Mononuclear cell (primary cell): ENCODE measurements at regions not wholly inside any gene's neighbourhood (a gene's known extent, or its start where the extent isn't known, plus 50 kb on each side); places are given as distances from the start of the nearest gene placed in this dataset.

Experiments used
- H3K27me3 ChIP-seq: 2 replicates; pipeline ENCODE4 v1.6.0; 2011; ENCODE audit warnings: low read length, control low read depth; ENCODE audit not compliant: insufficient read depth
- H3K4me1 ChIP-seq: 2 replicates; pipeline ENCODE4 v1.5.1; 2011; ENCODE audit warnings: mild to moderate bottlenecking, low read length, control low read depth; ENCODE audit not compliant: insufficient read depth
- H3K4me3 ChIP-seq: 2 replicates; pipeline ENCODE4 v1.5.1; 2011; ENCODE audit warnings: mild to moderate bottlenecking, low read length, moderate library complexity
- H3K9me3 ChIP-seq: 2 replicates; pipeline ENCODE4 v1.5.1; 2011; ENCODE audit warnings: low read depth, mild to moderate bottlenecking, control low read depth, low read length

GRCh38 chr12:107557589-107558100 is 128.0 kb upstream of the PWP1 start:
- H3K27me3 ChIP-seq, result no peaks in the 10 kb centered on the region
- H3K9me3 ChIP-seq, result no peaks in the 10 kb centered on the region
- H3K4me1 ChIP-seq, result no peaks in the 10 kb centered on the region
- no peak overlapping the region for H3K4me3 ChIP-seq

GRCh38 chr12:107558141-107558815 is 127.3 kb upstream of the PWP1 start:
- no peaks in the 10 kb centered on the region for H3K4me1 ChIP-seq
- no peaks in the 10 kb centered on the region for H3K27me3 ChIP-seq
- H3K9me3 ChIP-seq, result no peaks in the 10 kb centered on the region
- H3K4me3 ChIP-seq, result no peak overlapping the region

GRCh38 chr12:107558816-107559382 is 126.7 kb upstream of the PWP1 start:
- Histone ChIP-seq H3K9me3 (no peaks in the 10 kb centered on the region), H3K4me1 (no peaks in the 10 kb centered on the region), H3K4me3 (no peak overlapping the region), H3K27me3 (no peaks in the 10 kb centered on the region)

GRCh38 chr12:107560165-107560898 is 125.3 kb upstream of the PWP1 start:
- H3K9me3 ChIP-seq, result no peaks in the 10 kb centered on the region
- H3K27me3 ChIP-seq, result no peaks in the 10 kb centered on the region
- H3K4me3 ChIP-seq, result no peak overlapping the region
- no peaks in the 10 kb centered on the region for H3K4me1 ChIP-seq

- Histone ChIP-seq H3K27me3 (no peaks in the 10 kb centered on the region), H3K4me3 (no peak overlapping the region), H3K9me3 (no peaks in the 10 kb centered on the region), H3K4me1 (no peaks in the 10 kb centered on the region)
Observed at GRCh38 chr12:107560899-107561285, 124.7 kb upstream of the PWP1 start.

- H3K27me3 ChIP-seq, result no peaks in the 10 kb centered on the region
- H3K4me3 ChIP-seq, result no peak overlapping the region
- H3K4me1 ChIP-seq, result no peaks in the 10 kb centered on the region
- no peaks in the 10 kb centered on the region for H3K9me3 ChIP-seq
Observed at GRCh38 chr12:107564946-107565345, 120.7 kb upstream of the PWP1 start.

- Histone ChIP-seq H3K4me1 (no peaks in the 10 kb centered on the region), H3K4me3 (no peak overlapping the region), H3K27me3 (no peaks in the 10 kb centered on the region), H3K9me3 (no peaks in the 10 kb centered on the region)
Observed at GRCh38 chr12:107565551-107565950, 120.0 kb upstream of the PWP1 start.

- Histone ChIP-seq H3K27me3 (no peaks in the 10 kb centered on the region), H3K4me1 (no peaks in the 10 kb centered on the region), H3K4me3 (no peak overlapping the region), H3K9me3 (no peaks in the 10 kb centered on the region)
Observed at GRCh38 chr12:107567876-107568619, 117.6 kb upstream of the PWP1 start.

GRCh38 chr12:107568718-107569117 is 116.9 kb upstream of the PWP1 start:
- Histone ChIP-seq H3K9me3 (no peaks in the 10 kb centered on the region), H3K27me3 (no peaks in the 10 kb centered on the region), H3K4me1 (no peaks in the 10 kb centered on the region), H3K4me3 (no peak overlapping the region)

- Histone ChIP-seq H3K4me1 (no peaks in the 10 kb centered on the region), H3K27me3 (no peaks in the 10 kb centered on the region), H3K9me3 (no peaks in the 10 kb centered on the region), H3K4me3 (no peak overlapping the region)
Observed at GRCh38 chr12:107570721-107571120, 114.9 kb upstream of the PWP1 start.

- Histone ChIP-seq H3K9me3 (no peaks in the 10 kb centered on the region), H3K27me3 (no peaks in the 10 kb centered on the region), H3K4me1 (no peaks in the 10 kb centered on the region), H3K4me3 (no peak overlapping the region)
Observed at GRCh38 chr12:107571492-107571891, 114.1 kb upstream of the PWP1 start.

- no peaks in the 10 kb centered on the region for H3K9me3 ChIP-seq
- H3K4me3 ChIP-seq, result no peak overlapping the region
- H3K4me1 ChIP-seq, result no peaks in the 10 kb centered on the region
- no peaks in the 10 kb centered on the region for H3K27me3 ChIP-seq
Observed at GRCh38 chr12:107574691-107575090, 110.9 kb upstream of the PWP1 start.

- H3K9me3 ChIP-seq, result no peaks in the 10 kb centered on the region
- H3K4me3 ChIP-seq, result no peak overlapping the region
- no peaks in the 10 kb centered on the region for H3K4me1 ChIP-seq
Observed at GRCh38 chr12:107580750-107581618, 104.6 kb upstream of the PWP1 start.

GRCh38 chr12:107581619-107582015 is 104.0 kb upstream of the PWP1 start:
- H3K4me1 ChIP-seq, result no peaks in the 10 kb centered on the region
- no peaks in the 10 kb centered on the region for H3K27me3 ChIP-seq
- H3K4me3 ChIP-seq, result no peak overlapping the region
- H3K9me3 ChIP-seq, result no peaks in the 10 kb centered on the region

More at GRCh38 chr12:107580750-107581618, 104.6 kb upstream of the PWP1 start:
- H3K27me3 ChIP-seq, result no peaks in the 10 kb centered on the region
